DND-41 (cell line): ENCODE measurements at regions not wholly inside any gene's neighbourhood (a gene's known extent, or its start where the extent isn't known, plus 50 kb on each side); places are given as distances from the start of the nearest gene placed in this dataset.

Source experiments
- ATAC-seq: fragments of 200-7000 bp; cut with Tn5 transposase; 3 replicates; pipeline ENCODE4 v1.9.1; 2021; ENCODE audit warnings: low read depth; ENCODE audit not compliant: insufficient read depth
- DNase-seq: peaks from one replicate; pipeline ENCODE4 v3.0.0-alpha.2; 2020
- H2AFZ ChIP-seq: 2 replicates; pipeline ENCODE4 v1.6.0; 2012; ENCODE audit warnings: low read depth, low read length
- H3K27ac ChIP-seq: 2 replicates; pipeline ENCODE4 v1.5.1; 2012; ENCODE audit warnings: low read length, inconsistent platforms
- H3K27me3 ChIP-seq: fragments of 200-600 bp; sonication (generic); 2 replicates; pipeline ENCODE4 v1.6.0; 2012; ENCODE audit warnings: low read length, mild to moderate bottlenecking, inconsistent platforms; ENCODE audit not compliant: insufficient read depth, poor library complexity
- H3K36me3 ChIP-seq: 2 replicates; pipeline ENCODE4 v1.5.1; 2012; ENCODE audit warnings: low read length, inconsistent platforms; ENCODE audit not compliant: insufficient read depth
- H3K4me1 ChIP-seq: 2 replicates; pipeline ENCODE4 v1.5.1; 2012; ENCODE audit warnings: mild to moderate bottlenecking, low read length; ENCODE audit not compliant: insufficient read depth
- H3K4me2 ChIP-seq: 2 replicates; pipeline ENCODE4 v1.6.0; 2012; ENCODE audit warnings: mild to moderate bottlenecking, moderate library complexity, low read length, inconsistent platforms; ENCODE audit not compliant: insufficient read depth
- H3K4me3 ChIP-seq, 2 experiments: fragments of 200-600 bp in 1 of 2; shearing (Covaris generic) in 1 of 2; 2 replicates each; pipeline ENCODE4 v1.5.1; 2012 to 2016; ENCODE audit warnings: inconsistent platforms in 2 of 2, low read length in 2 of 2, mild to moderate bottlenecking in 2 of 2, low read depth in 1 of 2, moderate library complexity in 1 of 2
- H3K79me2 ChIP-seq: 2 replicates; pipeline ENCODE4 v1.6.0; 2012; ENCODE audit warnings: low read length, inconsistent platforms; ENCODE audit not compliant: insufficient read depth
- H3K9ac ChIP-seq: 2 replicates; pipeline ENCODE4 v1.6.0; 2012; ENCODE audit warnings: low read depth, mild to moderate bottlenecking, inconsistent platforms, low read length, moderate library complexity
- H3K9me3 ChIP-seq: 2 replicates; pipeline ENCODE4 v1.5.1; 2012; ENCODE audit warnings: low read length, moderate library complexity, mild to moderate bottlenecking, inconsistent platforms; ENCODE audit not compliant: insufficient read depth, severe bottlenecking
- H4K20me1 ChIP-seq: 2 replicates; pipeline ENCODE4 v1.6.0; 2012; ENCODE audit warnings: low read length; ENCODE audit not compliant: insufficient read depth
- CTCF ChIP-seq: IDR thresholded peaks from 2 replicates; pipeline ENCODE4 v1.5.1; 2012; ENCODE audit warnings: borderline replicate concordance, low read length, moderate library complexity, mild to moderate bottlenecking; ENCODE audit not compliant: poor library complexity, severe bottlenecking; ENCODE audit errors: extremely low read depth
- EZH2 ChIP-seq: IDR thresholded peaks from 3 replicates; pipeline ENCODE4 v1.6.1; 2012; ENCODE audit warnings: borderline replicate concordance, low read depth, mild to moderate bottlenecking, moderate library complexity, low read length, inconsistent platforms; ENCODE audit not compliant: severe bottlenecking

DNA sequence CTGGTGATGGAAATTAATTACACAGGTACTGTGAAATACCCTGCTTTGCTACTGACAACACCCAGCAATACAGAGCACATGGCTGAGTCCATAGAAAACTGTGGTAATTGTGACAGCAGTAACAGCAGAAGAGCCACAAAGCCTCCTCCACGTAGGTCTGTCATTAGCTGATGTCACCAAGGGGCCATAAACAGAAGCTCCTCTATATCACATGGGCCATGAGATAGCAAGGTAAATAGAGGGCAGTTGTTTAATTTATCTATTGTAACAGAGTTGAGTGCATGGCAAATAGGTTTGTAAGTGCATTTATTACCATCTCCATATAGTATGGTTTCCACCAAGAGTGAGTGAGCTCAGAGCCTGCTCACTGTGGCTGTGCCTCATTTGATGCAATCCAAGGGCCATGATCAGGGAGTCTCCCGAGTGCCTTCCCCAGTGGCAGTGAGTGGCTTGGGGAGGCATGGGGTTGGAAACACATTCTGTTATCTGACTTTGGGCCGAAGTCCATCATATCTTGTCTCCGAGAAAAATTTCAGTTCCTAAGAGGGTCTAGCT, 281.2 kb downstream of the SKAP2 start:
- Histone ChIP-seq H3K4me3 (no peak overlapping the region), H3K36me3 (no peaks in the 10 kb centered on the region), H2AFZ (no peak overlapping the region), H3K9ac (no peak overlapping the region), H3K27ac (no peak overlapping the region), H4K20me1 (no peaks in the 10 kb centered on the region), H3K4me2 (no peak overlapping the region), H3K27me3 (peaks cover 20% of the 10 kb centered on the region), H3K4me1 (no peaks in the 10 kb centered on the region), H3K9me3 (no peaks in the 10 kb centered on the region), H3K79me2 (no peaks in the 10 kb centered on the region)
- no peak for ATAC-seq
- no peak for TF ChIP-seq EZH2
- no peak for TF ChIP-seq CTCF
- no peak for DNase-seq

DNA sequence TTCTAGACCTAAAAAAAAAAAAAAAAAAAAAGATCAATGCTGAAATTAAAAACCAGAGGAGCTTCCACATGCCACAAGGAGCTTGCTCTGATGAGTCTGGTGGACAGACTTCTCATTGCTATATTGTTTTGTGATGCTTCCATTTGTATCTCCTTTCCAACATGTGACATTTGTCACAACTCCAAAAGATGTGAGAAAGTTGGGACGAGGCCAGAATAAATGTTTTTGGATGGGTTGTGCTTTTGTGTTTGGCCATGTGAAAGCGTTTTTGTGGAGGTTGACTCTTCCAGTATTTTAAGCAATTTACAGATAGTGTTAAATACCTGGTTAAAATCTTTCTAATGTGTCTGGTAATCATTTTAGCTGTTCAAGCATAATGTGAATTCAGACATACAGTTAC, 280.1 kb downstream of the SKAP2 start:
- H3K79me2 ChIP-seq: no peaks in the 10 kb centered on the region
- H3K4me3 ChIP-seq: no peak overlapping the region
- H3K9ac ChIP-seq: no peak overlapping the region
- no peak for TF ChIP-seq EZH2
- TF ChIP-seq CTCF: no peak
- H3K9me3 ChIP-seq: no peaks in the 10 kb centered on the region
- no peak overlapping the region for H3K27ac ChIP-seq
- no peak overlapping the region for H3K4me2 ChIP-seq
- no peak for ATAC-seq
- no peaks in the 10 kb centered on the region for H4K20me1 ChIP-seq
- no peaks in the 10 kb centered on the region for H3K36me3 ChIP-seq
- H3K27me3 ChIP-seq: peaks cover 27% of the 10 kb centered on the region
- no peak overlapping the region for H2AFZ ChIP-seq
- no peak for DNase-seq
- H3K4me1 ChIP-seq: no peaks in the 10 kb centered on the region

- no peak for ATAC-seq
- H3K27ac ChIP-seq: no peak overlapping the region
These were observed 279.3 kb downstream of the SKAP2 start for GRCh38 chr7:26584987-26585665.

More at GRCh38 chr7:26584987-26585665, 279.3 kb downstream of the SKAP2 start:
- H3K4me3 ChIP-seq: no peak overlapping the region
- DNase-seq: no peak
- TF ChIP-seq CTCF (no peak), EZH2 (no peak)
- no peaks in the 10 kb centered on the region for H3K4me1 ChIP-seq
- H3K4me2 ChIP-seq: no peak overlapping the region
- peaks cover 27% of the 10 kb centered on the region for H3K27me3 ChIP-seq
- H3K79me2 ChIP-seq: no peaks in the 10 kb centered on the region
- no peaks in the 10 kb centered on the region for H4K20me1 ChIP-seq
- no peaks in the 10 kb centered on the region for H3K36me3 ChIP-seq
- no peaks in the 10 kb centered on the region for H3K9me3 ChIP-seq
- no peak overlapping the region for H2AFZ ChIP-seq
- H3K9ac ChIP-seq: no peak overlapping the region
